ENCODE measurements at regions not wholly inside any gene's neighbourhood (a gene's known extent, or its start where the extent isn't known, plus 50 kb on each side); places are given as distances from the start of the nearest gene placed in this dataset.
"Not testable (repeated sequence)": the region's sequence is repeated elsewhere in the genome, so short reads cannot be mapped to it uniquely, and the experiment has no call there.

DNA sequence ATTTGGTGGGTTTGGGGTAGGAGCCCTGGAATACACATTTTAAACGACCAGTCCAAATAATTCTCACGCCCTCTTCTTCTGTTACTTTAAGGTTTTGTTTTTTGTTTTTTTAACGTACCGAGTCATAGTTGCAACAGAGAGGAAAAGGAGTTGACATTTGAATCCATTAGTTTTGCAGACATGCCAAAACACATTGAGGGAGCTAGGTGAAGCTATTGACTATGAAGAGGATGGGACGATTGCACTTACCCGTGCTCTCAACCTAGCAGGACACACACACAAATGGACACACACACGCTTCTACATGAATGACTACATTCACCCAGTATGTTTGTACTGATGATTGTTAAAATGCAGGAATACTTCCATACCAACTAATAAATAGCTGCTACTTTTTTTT lies 54.3 kb upstream of the CIT start:
- no peak overlapping the region for H3K4me3 ChIP-seq
- no peak for DNase-seq
- WGBS, 2 donors, result 32 to 40% methylated on average over 7 of the region's 7 CpGs
- no peak for TF ChIP-seq CTCF (IDR thresholded peaks at IDR 0.05)
- TF ChIP-seq POLR2A (IDR thresholded peaks at IDR 0.05), result no peak
- no peaks in the 10 kb centered on the region for H3K36me3 ChIP-seq
- H3K27me3 ChIP-seq, result peaks cover 0 to 11% (median 0%) of the 10 kb centered on the region in 4 donors
- no peaks in the 10 kb centered on the region for H3K9me3 ChIP-seq
- H3K4me1 ChIP-seq, result no peaks in the 10 kb centered on the region
- intact Hi-C loops (cut with DNase I), result no loop called here
- no peak overlapping the region for H3K27ac ChIP-seq

GRCh38 chr12:119932921-119933320 lies 55.8 kb upstream of the CIT start:
- Histone ChIP-seq H3K27me3 (peaks cover 0 to 7% (median 0%) of the 10 kb centered on the region in 4 donors), H3K36me3 (no peaks in the 10 kb centered on the region), H3K27ac (no peak overlapping the region), H3K9me3 (no peaks in the 10 kb centered on the region), H3K4me3 (no peak overlapping the region), H3K4me1 (no peaks in the 10 kb centered on the region)
- DNase-seq, result no peak
- intact Hi-C loops (cut with DNase I), result no loop called here
- TF ChIP-seq POLR2A (IDR thresholded peaks at IDR 0.05) (no peak), CTCF (IDR thresholded peaks at IDR 0.05) (no peak)
- 53 to 63% methylated on average over 3 of the region's 3 CpGs for WGBS, 2 donors

- H3K27ac ChIP-seq; intact Hi-C loops (cut with DNase I); H3K4me3 ChIP-seq; H3K9me3 ChIP-seq; DNase-seq; H3K4me1 ChIP-seq; H3K36me3 ChIP-seq: not testable (repeated sequence)
- WGBS, 2 donors, result 69% methylated on average over 10 of the region's 10 CpGs
- H3K27me3 ChIP-seq, result peaks cover 0 to 16% (median 0%) of the 10 kb centered on the region in 4 donors
These were observed 54.3 kb upstream of the BICDL1 start for GRCh38 chr12:119934780-119935179.

DNA sequence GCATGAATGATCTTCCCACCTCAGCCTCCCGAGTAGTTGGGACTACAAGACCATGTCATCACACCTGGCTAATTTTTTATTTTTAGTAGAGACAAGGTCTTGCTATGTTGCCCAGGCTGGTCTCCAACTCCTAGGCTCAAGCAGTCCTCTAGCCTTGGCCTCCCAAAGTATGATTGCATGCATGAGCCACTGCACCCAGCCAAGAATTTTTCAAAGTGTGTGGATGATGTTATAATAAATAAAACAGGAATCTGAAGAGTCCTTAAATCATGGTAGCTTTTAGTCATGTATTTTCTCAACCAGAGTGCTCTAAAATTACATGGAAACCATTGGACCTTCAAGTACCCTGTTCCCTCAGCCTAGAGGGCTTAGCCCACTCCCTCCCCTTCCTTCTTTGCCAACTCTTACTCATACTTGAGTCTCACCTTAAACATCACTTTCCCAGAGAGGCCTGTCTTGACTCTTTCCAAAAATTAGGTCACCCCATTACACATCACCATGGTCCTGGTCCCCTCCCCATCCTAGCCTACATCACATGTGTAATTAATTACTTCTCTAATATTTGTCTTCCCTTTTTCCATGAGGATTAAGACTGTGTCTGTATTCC lies 52.2 kb upstream of the BICDL1 start:
- Histone ChIP-seq H3K4me3 (no peak overlapping the region), H3K36me3 (no peaks in the 10 kb centered on the region), H3K4me1 (peaks cover 0 to 9% (median 0%) of the 10 kb centered on the region in 3 donors), H3K9me3 (no peaks in the 10 kb centered on the region), H3K27ac (no peak overlapping the region), H3K27me3 (peaks cover 0 to 12% (median 0%) of the 10 kb centered on the region in 4 donors)
- DNase-seq, result no peak
- intact Hi-C loops (cut with DNase I), result no loop called here
- TF ChIP-seq POLR2A (IDR thresholded peaks at IDR 0.05) (no peak), CTCF (IDR thresholded peaks at IDR 0.05) (no peak)
- WGBS, 2 donors, result 80 to 100% methylated on average over 1 of the region's 1 CpG

- WGBS, 2 donors, result 37 to 39% methylated on average over 9 of the region's 9 CpGs
- TF ChIP-seq CTCF (IDR thresholded peaks at IDR 0.05) (peak; percentile 56 to 87 (median 77)), POLR2A (IDR thresholded peaks at IDR 0.05) (no peak)
These were observed 50.9 kb upstream of the BICDL1 start for GRCh38 chr12:119938049-119938667.

More at GRCh38 chr12:119938049-119938667, 50.9 kb upstream of the BICDL1 start:
- H3K36me3 ChIP-seq, result no peaks in the 10 kb centered on the region
- H3K27ac ChIP-seq, result no peak overlapping the region
- peaks cover 0 to 9% (median 0%) of the 10 kb centered on the region in 3 donors for H3K4me1 ChIP-seq
- peaks cover 0 to 12% (median 0%) of the 10 kb centered on the region in 4 donors for H3K27me3 ChIP-seq
- intact Hi-C loops (cut with DNase I), result no loop called here
- H3K9me3 ChIP-seq, result no peaks in the 10 kb centered on the region
- H3K4me3 ChIP-seq, result no peak overlapping the region
- no peak for DNase-seq
